ENCODE measurements at regions not wholly inside any gene's neighbourhood (a gene's known extent, or its start where the extent isn't known, plus 50 kb on each side); places are given as distances from the start of the nearest gene placed in this dataset.

- TF ChIP-seq POLR2A (IDR thresholded peaks at IDR 0.05) (no peak), EP300 (IDR thresholded peaks at IDR 0.05) (no peak), CTCF (IDR thresholded peaks at IDR 0.05) (no peak)
- Histone ChIP-seq H3K9me3 (no peaks in the 10 kb centered on the region), H3K4me1 (ENCODE audit: insufficient read depth) (no peaks in the 10 kb centered on the region), H3K27me3 (no peaks in the 10 kb centered on the region), H3K36me3 (no peaks in the 10 kb centered on the region), H3K4me3 (no peak overlapping the region), H3K27ac (no peak overlapping the region)
- 72 to 79% (median 76%) methylated on average over 6 of the region's 6 CpGs for WGBS, 3 donors
- no peak for DNase-seq
- intact Hi-C loops (cut with DNase I): no loop called here
These were observed 116.7 kb upstream of the LINGO1 start for GRCh38 chr15:77749236-77749997.

- intact Hi-C loops (cut with DNase I): no loop called here
- Histone ChIP-seq H3K27me3 (no peaks in the 10 kb centered on the region), H3K4me1 (ENCODE audit: insufficient read depth) (no peaks in the 10 kb centered on the region), H3K9me3 (no peaks in the 10 kb centered on the region), H3K27ac (no peak overlapping the region), H3K36me3 (no peaks in the 10 kb centered on the region), H3K4me3 (no peak overlapping the region)
- no peak for TF ChIP-seq CTCF (IDR thresholded peaks at IDR 0.05)
- TF ChIP-seq EP300 (IDR thresholded peaks at IDR 0.05): no peak
- no peak for TF ChIP-seq POLR2A (IDR thresholded peaks at IDR 0.05)
- no peak for DNase-seq
- 80 to 85% (median 85%) methylated on average over 10 of the region's 10 CpGs for WGBS, 3 donors
These were observed 115.7 kb upstream of the LINGO1 start for GRCh38 chr15:77748078-77749064.

- H3K27me3 ChIP-seq: no peaks in the 10 kb centered on the region
- no peak for DNase-seq
- intact Hi-C loops (cut with DNase I): no loop called here
- no peak overlapping the region for H3K4me3 ChIP-seq
- H3K9me3 ChIP-seq: no peaks in the 10 kb centered on the region
- H3K36me3 ChIP-seq: no peaks in the 10 kb centered on the region
- TF ChIP-seq POLR2A (IDR thresholded peaks at IDR 0.05): no peak
- TF ChIP-seq EP300 (IDR thresholded peaks at IDR 0.05): no peak
- H3K4me1 ChIP-seq (ENCODE audit: insufficient read depth): no peaks in the 10 kb centered on the region
- H3K27ac ChIP-seq: no peak overlapping the region
- WGBS, 3 donors: 22 to 27% (median 23%) methylated on average over 14 of the region's 14 CpGs
These were observed 114.7 kb upstream of the LINGO1 start for GRCh38 chr15:77747175-77748077.

GRCh38 chr15:77746254-77747174, 113.8 kb upstream of the LINGO1 start:
- no peak overlapping the region for H3K27ac ChIP-seq
- no peak for DNase-seq
- no peak overlapping the region for H3K4me3 ChIP-seq
- TF ChIP-seq EP300 (IDR thresholded peaks at IDR 0.05) (no peak), POLR2A (IDR thresholded peaks at IDR 0.05) (no peak), CTCF (IDR thresholded peaks at IDR 0.05) (no peak)
- intact Hi-C loops (cut with DNase I): no loop called here
- 65 to 77% (median 74%) methylated on average over 6 of the region's 6 CpGs for WGBS, 3 donors
- no peaks in the 10 kb centered on the region for H3K36me3 ChIP-seq
- no peaks in the 10 kb centered on the region for H3K27me3 ChIP-seq
- no peaks in the 10 kb centered on the region for H3K4me1 ChIP-seq (ENCODE audit: insufficient read depth)
- H3K9me3 ChIP-seq: no peaks in the 10 kb centered on the region

All from ovary (tissue), 7 donors.